ENCODE measurements at regions not wholly inside any gene's neighbourhood (a gene's known extent, or its start where the extent isn't known, plus 50 kb on each side); places are given as distances from the start of the nearest gene placed in this dataset.

GRCh38 chr3:76107935-76108570, 322.7 kb upstream of the ZNF717 start:
- TF ChIP-seq CTCF (IDR thresholded peaks at IDR 0.05), result no peak
- TF ChIP-seq EZH2 (IDR thresholded peaks at IDR 0.05; ENCODE audit: borderline replicate concordance, insufficient read depth, low read depth, low read length, poor library complexity, severe bottlenecking), result no peak
